HL-60 (cell line): ENCODE measurements at regions not wholly inside any gene's neighbourhood (a gene's known extent, or its start where the extent isn't known, plus 50 kb on each side); places are given as distances from the start of the nearest gene placed in this dataset.
A peak's percentile ranks its signal among the peaks of the same experiment; 100 is the strongest.

Source experiments
- DNase-seq, 2 experiments: peaks; one replicate each; pipeline ENCODE4 v3.0.0-alpha.2; 2010 to 2020; ENCODE audit warnings: low read depth in 1 of 2, low spot score in 1 of 2
- H3K27ac ChIP-seq: fragments of 250-450 bp; sonication (Bioruptor Pico); replicated peaks from 2 replicates; pipeline ENCODE4 v1.5.1; 2020; ENCODE audit warnings: mild to moderate bottlenecking, moderate library complexity
- H3K27me3 ChIP-seq: fragments of 250-450 bp; sonication (Bioruptor Pico); 2 replicates; pipeline ENCODE4 v1.5.1; 2021; ENCODE audit warnings: mild to moderate bottlenecking, moderate library complexity; ENCODE audit not compliant: insufficient read depth, poor library complexity, severe bottlenecking
- H3K4me3 ChIP-seq: replicated peaks from 2 replicates; pipeline ENCODE4 v1.5.1; 2011; ENCODE audit warnings: mild to moderate bottlenecking, control low read depth, low read length; ENCODE audit not compliant: insufficient read depth
- GABPA ChIP-seq: IDR thresholded peaks from 2 replicates; pipeline ENCODE4 v1.6.1; 2012; ENCODE audit warnings: low read depth
- POLR2AphosphoS5 ChIP-seq: IDR thresholded peaks from 2 replicates; pipeline ENCODE4 v1.6.1; 2012; ENCODE audit warnings: low read depth
- SPI1 ChIP-seq: IDR thresholded peaks from 2 replicates; pipeline ENCODE4 v1.6.1; 2012; ENCODE audit warnings: low read depth, mild to moderate bottlenecking, borderline replicate concordance
- TF ChIP-seq, protein P1 (sequence below): IDR thresholded peaks from one replicate; pipeline ENCODE4 v1.5.1; 2011; ENCODE audit warnings: low read length, control low read depth, inconsistent platforms; ENCODE audit not compliant: insufficient read depth
- TF ChIP-seq, protein P2 (sequence below): IDR thresholded peaks from 2 replicates; pipeline ENCODE4 v1.6.1; 2012; ENCODE audit warnings: low read depth; ENCODE audit not compliant: insufficient replicate concordance

DNA sequence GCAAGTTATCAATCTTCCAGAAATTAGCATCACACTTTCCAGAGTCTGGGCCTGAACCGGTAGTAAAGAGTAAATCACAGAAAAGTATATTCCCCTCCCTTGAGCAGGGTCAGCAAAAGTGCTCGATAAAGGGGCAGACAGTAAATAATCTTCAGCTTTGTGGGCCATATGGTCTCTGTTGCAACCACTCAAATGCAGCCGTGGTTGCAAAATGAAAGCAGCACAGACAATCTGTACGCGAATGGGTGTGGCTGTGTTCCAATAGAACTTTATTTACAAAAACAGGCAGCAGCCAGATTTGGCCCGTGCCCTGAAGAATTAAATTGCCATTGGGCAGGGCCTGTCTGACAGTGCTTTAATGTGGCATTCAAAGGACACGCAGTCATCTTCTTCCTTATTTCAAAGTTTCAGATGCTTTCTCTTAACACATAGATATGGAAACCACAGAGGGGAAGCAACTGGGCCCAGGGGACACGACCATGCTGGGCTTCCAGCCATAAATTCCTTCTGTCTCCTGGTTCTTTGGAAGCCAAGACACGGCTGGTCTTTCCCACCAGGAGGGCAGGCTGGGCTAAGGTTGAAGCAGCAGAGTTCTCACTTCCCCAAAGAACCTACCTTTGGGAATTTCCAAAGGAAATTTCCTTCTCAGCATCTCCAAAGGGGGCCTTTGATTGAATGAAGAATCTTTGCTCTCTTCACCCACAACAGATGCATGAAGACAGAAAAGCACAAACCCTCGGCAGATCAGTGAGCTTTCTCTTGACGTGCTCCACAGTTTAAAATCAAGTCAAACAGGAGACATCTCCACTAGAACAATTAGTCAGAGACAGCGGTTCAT lies 489.8 kb upstream of the PROK2 start:
- DNase-seq, result peak; percentile 21 to 59
- no peak overlapping the region for H3K4me3 ChIP-seq
- H3K27ac ChIP-seq, result no peak overlapping the region
- TF ChIP-seq POLR2AphosphoS5 (0 out of 2 replicates have a peak, but pooled peaks have one; percentile 25), SPI1 (peak; percentile 42; the same call in 1 of the 2 replicates)
- TF ChIP-seq, protein P1, sequence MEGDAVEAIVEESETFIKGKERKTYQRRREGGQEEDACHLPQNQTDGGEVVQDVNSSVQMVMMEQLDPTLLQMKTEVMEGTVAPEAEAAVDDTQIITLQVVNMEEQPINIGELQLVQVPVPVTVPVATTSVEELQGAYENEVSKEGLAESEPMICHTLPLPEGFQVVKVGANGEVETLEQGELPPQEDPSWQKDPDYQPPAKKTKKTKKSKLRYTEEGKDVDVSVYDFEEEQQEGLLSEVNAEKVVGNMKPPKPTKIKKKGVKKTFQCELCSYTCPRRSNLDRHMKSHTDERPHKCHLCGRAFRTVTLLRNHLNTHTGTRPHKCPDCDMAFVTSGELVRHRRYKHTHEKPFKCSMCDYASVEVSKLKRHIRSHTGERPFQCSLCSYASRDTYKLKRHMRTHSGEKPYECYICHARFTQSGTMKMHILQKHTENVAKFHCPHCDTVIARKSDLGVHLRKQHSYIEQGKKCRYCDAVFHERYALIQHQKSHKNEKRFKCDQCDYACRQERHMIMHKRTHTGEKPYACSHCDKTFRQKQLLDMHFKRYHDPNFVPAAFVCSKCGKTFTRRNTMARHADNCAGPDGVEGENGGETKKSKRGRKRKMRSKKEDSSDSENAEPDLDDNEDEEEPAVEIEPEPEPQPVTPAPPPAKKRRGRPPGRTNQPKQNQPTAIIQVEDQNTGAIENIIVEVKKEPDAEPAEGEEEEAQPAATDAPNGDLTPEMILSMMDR, result no peak
- H3K27me3 ChIP-seq, result no peaks in the 10 kb centered on the region

DNA sequence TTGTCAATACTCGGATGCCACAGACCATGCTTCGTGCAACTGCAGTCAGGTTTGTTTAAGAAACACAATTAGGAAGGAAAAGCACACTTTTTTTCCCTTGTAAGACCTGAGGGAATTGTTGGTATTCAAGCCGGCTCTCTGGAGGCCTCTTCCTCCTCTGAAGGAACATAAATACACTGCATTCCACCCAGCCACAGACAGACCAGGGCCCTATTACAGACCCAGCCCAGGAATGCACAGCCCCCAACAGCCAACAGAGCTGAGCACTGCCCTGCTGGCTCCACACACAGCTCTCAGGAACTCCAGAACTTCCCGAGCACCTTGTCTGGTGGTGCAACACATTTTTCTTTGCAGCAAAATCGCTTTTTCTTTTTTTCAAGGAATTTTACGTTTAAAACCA lies 488.7 kb upstream of the PROK2 start:
- Histone ChIP-seq H3K27ac (no peak overlapping the region), H3K27me3 (no peaks in the 10 kb centered on the region), H3K4me3 (no peak overlapping the region)
- TF ChIP-seq, protein P1, result no peak
- TF ChIP-seq POLR2AphosphoS5 (no peak), SPI1 (no peak), GABPA (no peak)
- TF ChIP-seq, protein P2, sequence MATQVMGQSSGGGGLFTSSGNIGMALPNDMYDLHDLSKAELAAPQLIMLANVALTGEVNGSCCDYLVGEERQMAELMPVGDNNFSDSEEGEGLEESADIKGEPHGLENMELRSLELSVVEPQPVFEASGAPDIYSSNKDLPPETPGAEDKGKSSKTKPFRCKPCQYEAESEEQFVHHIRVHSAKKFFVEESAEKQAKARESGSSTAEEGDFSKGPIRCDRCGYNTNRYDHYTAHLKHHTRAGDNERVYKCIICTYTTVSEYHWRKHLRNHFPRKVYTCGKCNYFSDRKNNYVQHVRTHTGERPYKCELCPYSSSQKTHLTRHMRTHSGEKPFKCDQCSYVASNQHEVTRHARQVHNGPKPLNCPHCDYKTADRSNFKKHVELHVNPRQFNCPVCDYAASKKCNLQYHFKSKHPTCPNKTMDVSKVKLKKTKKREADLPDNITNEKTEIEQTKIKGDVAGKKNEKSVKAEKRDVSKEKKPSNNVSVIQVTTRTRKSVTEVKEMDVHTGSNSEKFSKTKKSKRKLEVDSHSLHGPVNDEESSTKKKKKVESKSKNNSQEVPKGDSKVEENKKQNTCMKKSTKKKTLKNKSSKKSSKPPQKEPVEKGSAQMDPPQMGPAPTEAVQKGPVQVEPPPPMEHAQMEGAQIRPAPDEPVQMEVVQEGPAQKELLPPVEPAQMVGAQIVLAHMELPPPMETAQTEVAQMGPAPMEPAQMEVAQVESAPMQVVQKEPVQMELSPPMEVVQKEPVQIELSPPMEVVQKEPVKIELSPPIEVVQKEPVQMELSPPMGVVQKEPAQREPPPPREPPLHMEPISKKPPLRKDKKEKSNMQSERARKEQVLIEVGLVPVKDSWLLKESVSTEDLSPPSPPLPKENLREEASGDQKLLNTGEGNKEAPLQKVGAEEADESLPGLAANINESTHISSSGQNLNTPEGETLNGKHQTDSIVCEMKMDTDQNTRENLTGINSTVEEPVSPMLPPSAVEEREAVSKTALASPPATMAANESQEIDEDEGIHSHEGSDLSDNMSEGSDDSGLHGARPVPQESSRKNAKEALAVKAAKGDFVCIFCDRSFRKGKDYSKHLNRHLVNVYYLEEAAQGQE, result no peak
- DNase-seq, result no peak

DNA sequence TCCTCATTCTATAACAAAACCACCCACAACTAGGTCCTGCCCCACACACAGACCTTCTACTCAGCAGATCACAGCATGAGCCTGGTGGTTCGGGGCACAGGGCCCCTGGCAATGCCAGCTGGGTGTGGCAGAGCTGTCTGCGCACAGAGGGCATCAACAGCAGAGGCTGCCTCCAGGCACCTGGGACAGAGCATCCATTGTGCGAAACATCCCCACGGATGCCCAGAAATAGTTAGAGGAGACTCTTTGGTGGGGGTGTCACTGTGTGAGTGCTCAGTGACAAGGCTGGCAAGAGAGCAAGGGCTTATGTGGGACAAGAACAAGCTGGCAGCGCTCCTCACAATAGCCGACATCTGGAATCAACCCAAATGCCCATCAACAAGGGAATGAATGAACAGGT lies 487.4 kb upstream of the PROK2 start:
- Histone ChIP-seq H3K27ac (no peak overlapping the region), H3K27me3 (no peaks in the 10 kb centered on the region), H3K4me3 (no peak overlapping the region)
- DNase-seq, result no peak
- no peak for TF ChIP-seq GABPA
- TF ChIP-seq, protein P2, result no peak
- TF ChIP-seq SPI1, result no peak
- TF ChIP-seq, protein P1, result no peak
- no peak for TF ChIP-seq POLR2AphosphoS5
